ENCODE measurements at regions not wholly inside any gene's neighbourhood (a gene's known extent, or its start where the extent isn't known, plus 50 kb on each side); places are given as distances from the start of the nearest gene placed in this dataset.

GRCh38 chr13:106234636-106235035 is 300.8 kb downstream of the EFNB2 start:
- WGBS, 2 donors, result 73 to 76% methylated on average over 9 of the region's 9 CpGs
- intact Hi-C loops (cut with DNase I; ENCODE audit: low total_unique reads), result no loop called here
- no peak for DNase-seq (ENCODE audit: low spot score in 2 of 2)
- TF ChIP-seq CTCF (IDR thresholded peaks at IDR 0.05), result no peak
- TF ChIP-seq POLR2A (IDR thresholded peaks at IDR 0.05), result no peak
- no peak overlapping the region for H3K4me3 ChIP-seq (ENCODE audit: low read depth, poor library complexity, severe bottlenecking)

- intact Hi-C loops (cut with DNase I; ENCODE audit: low total_unique reads), result no loop called here
- no peak overlapping the region for H3K4me3 ChIP-seq (ENCODE audit: low read depth, poor library complexity, severe bottlenecking)
- DNase-seq (ENCODE audit: low spot score in 2 of 2), result no peak
- TF ChIP-seq POLR2A (IDR thresholded peaks at IDR 0.05), result no peak
- 85 to 93% methylated on average over 1 of the region's 1 CpG for WGBS, 2 donors
Observed at GRCh38 chr13:106233134-106233735, 302.2 kb downstream of the EFNB2 start.

- 41 to 42% methylated on average over 3 of the region's 3 CpGs for WGBS, 2 donors
- H3K4me3 ChIP-seq (ENCODE audit: low read depth, poor library complexity, severe bottlenecking), result no peak overlapping the region
- intact Hi-C loops (cut with DNase I; ENCODE audit: low total_unique reads), result no loop called here
- DNase-seq (ENCODE audit: low spot score in 2 of 2), result no peak
- TF ChIP-seq CTCF (IDR thresholded peaks at IDR 0.05) (no peak), POLR2A (IDR thresholded peaks at IDR 0.05) (no peak)
Observed at GRCh38 chr13:106232681-106233080, 302.8 kb downstream of the EFNB2 start.

- no peak for DNase-seq (ENCODE audit: low spot score in 2 of 2)
- 82 to 94% methylated on average over 1 of the region's 1 CpG for WGBS, 2 donors
- intact Hi-C loops (cut with DNase I; ENCODE audit: low total_unique reads), result no loop called here
- TF ChIP-seq POLR2A (IDR thresholded peaks at IDR 0.05) (no peak), CTCF (IDR thresholded peaks at IDR 0.05) (no peak)
- no peak overlapping the region for H3K4me3 ChIP-seq (ENCODE audit: low read depth, poor library complexity, severe bottlenecking)
Observed at GRCh38 chr13:106230450-106230849, 305.0 kb downstream of the EFNB2 start.

GRCh38 chr13:106225126-106225525 is 310.3 kb downstream of the EFNB2 start:
- H3K4me3 ChIP-seq (ENCODE audit: low read depth, poor library complexity, severe bottlenecking), result no peak overlapping the region
- no peak for TF ChIP-seq CTCF (IDR thresholded peaks at IDR 0.05)
- no peak for TF ChIP-seq POLR2A (IDR thresholded peaks at IDR 0.05)
- intact Hi-C loops (cut with DNase I; ENCODE audit: low total_unique reads), result no loop called here
- DNase-seq (ENCODE audit: low spot score in 2 of 2), result no peak
- WGBS, 2 donors, result 55 to 59% methylated on average over 2 of the region's 2 CpGs

- WGBS, 2 donors, result 92 to 96% methylated on average over 3 of the region's 3 CpGs
- intact Hi-C loops (cut with DNase I; ENCODE audit: low total_unique reads), result no loop called here
- TF ChIP-seq POLR2A (IDR thresholded peaks at IDR 0.05) (no peak), CTCF (IDR thresholded peaks at IDR 0.05) (no peak)
- no peak for DNase-seq (ENCODE audit: low spot score in 2 of 2)
- no peak overlapping the region for H3K4me3 ChIP-seq (ENCODE audit: low read depth, poor library complexity, severe bottlenecking)
Observed at GRCh38 chr13:106220211-106220610, 315.3 kb downstream of the EFNB2 start.

Measured in lower leg skin (tissue), 4 donors.